ENCODE measurements at regions not wholly inside any gene's neighbourhood (a gene's known extent, or its start where the extent isn't known, plus 50 kb on each side); places are given as distances from the start of the nearest gene placed in this dataset.

DNA sequence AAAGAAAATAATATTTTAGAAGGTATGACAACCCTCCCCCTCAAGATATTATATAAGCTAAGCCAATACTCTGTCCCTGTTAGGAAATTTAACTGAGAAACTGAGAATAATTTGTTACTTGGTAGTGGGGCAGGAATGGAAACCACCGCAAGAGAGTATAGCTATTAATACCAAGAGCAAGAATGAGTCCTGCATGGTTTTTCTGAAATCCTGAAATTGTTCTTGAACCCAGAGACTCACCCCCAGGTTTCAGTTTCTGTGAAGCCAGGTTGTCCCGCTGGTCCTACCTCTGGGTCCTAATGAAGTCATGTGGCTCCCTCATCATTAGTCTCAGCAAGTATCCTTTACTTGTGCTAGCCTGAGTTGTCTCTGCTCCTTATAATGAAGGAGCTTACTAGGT is 671.0 kb upstream of the ACVR2A start:
- TF ChIP-seq, protein P1, sequence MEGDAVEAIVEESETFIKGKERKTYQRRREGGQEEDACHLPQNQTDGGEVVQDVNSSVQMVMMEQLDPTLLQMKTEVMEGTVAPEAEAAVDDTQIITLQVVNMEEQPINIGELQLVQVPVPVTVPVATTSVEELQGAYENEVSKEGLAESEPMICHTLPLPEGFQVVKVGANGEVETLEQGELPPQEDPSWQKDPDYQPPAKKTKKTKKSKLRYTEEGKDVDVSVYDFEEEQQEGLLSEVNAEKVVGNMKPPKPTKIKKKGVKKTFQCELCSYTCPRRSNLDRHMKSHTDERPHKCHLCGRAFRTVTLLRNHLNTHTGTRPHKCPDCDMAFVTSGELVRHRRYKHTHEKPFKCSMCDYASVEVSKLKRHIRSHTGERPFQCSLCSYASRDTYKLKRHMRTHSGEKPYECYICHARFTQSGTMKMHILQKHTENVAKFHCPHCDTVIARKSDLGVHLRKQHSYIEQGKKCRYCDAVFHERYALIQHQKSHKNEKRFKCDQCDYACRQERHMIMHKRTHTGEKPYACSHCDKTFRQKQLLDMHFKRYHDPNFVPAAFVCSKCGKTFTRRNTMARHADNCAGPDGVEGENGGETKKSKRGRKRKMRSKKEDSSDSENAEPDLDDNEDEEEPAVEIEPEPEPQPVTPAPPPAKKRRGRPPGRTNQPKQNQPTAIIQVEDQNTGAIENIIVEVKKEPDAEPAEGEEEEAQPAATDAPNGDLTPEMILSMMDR (IDR thresholded peaks at IDR 0.05) = no peak
- Histone ChIP-seq H3K4me3 (ENCODE audit: low read depth in 1 of 2, low read length in 1 of 2) (no peak overlapping the region), H3K27me3 (no peaks in the 10 kb centered on the region), H3K9me3 (no peaks in the 10 kb centered on the region), H3K4me1 (ENCODE audit: control insufficient read depth in 1 of 2, insufficient read depth in 1 of 2, low read depth in 1 of 2, low read length in 1 of 2) (no peaks in the 10 kb centered on the region), H3K27ac (no peak overlapping the region), H3K36me3 (no peaks in the 10 kb centered on the region)

DNA sequence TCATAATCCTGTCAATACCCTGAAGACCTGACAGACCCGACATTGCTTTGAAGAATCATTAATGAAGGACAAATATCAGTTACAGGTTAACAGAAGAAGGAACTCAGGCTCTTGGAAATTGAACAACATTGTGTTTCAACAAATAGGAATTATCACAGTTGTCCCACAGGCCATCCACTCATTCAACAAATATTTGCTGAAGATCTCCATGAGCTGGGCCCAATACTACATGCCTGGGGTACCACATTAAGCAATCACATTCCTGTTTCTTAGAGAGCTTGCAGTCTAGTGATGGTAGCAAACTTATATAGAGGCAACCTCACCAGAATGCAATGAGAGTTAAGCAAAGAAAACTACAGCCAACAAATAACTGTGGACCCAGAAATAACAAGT is 671.6 kb upstream of the ACVR2A start:
- H3K4me1 ChIP-seq (ENCODE audit: control insufficient read depth in 1 of 2, insufficient read depth in 1 of 2, low read depth in 1 of 2, low read length in 1 of 2) = no peaks in the 10 kb centered on the region
- no peak overlapping the region for H3K4me3 ChIP-seq (ENCODE audit: low read depth in 1 of 2, low read length in 1 of 2)
- no peaks in the 10 kb centered on the region for H3K9me3 ChIP-seq
- no peak overlapping the region for H3K27ac ChIP-seq
- TF ChIP-seq, protein P1 (IDR thresholded peaks at IDR 0.05) = no peak
- H3K36me3 ChIP-seq = no peaks in the 10 kb centered on the region
- H3K27me3 ChIP-seq = no peaks in the 10 kb centered on the region

DNA sequence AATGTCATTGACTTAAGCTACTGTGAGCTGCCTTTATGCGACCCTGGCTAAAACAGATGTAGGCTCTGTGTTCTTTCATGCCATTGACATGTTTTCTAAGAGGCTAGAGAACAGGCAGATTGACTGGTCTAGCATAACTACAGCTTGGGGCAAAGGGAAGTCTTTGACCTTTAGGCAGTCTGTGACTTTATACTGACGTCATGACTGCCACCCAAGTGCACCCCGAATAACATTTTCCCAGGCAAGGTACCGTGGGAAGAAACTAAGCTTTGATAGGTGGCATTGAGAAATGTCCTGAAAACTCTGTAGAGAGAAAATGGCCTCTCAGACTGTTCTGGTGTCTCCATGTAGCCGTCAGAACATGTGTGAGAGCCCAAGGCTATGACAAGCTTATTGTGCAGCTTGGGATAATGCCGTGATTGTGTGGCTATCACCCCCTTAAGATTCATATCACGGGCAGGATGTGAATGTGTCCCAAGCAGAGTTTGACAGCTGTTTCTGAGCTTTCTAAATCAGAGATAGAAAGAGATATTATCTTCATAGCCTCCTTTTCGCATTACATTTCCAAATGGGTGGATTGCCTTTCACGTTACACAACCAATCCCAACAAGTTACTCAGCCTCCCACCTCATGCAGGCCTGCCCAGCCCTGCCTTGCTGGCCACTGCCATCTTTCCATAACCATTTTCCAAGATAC is 672.2 kb upstream of the ACVR2A start:
- no peaks in the 10 kb centered on the region for H3K9me3 ChIP-seq
- no peak overlapping the region for H3K4me3 ChIP-seq (ENCODE audit: low read depth in 1 of 2, low read length in 1 of 2)
- no peak overlapping the region for H3K27ac ChIP-seq
- H3K36me3 ChIP-seq = no peaks in the 10 kb centered on the region
- TF ChIP-seq, protein P1 (IDR thresholded peaks at IDR 0.05) = no peak
- no peaks in the 10 kb centered on the region for H3K27me3 ChIP-seq
- no peaks in the 10 kb centered on the region for H3K4me1 ChIP-seq (ENCODE audit: control insufficient read depth in 1 of 2, insufficient read depth in 1 of 2, low read depth in 1 of 2, low read length in 1 of 2)

DNA sequence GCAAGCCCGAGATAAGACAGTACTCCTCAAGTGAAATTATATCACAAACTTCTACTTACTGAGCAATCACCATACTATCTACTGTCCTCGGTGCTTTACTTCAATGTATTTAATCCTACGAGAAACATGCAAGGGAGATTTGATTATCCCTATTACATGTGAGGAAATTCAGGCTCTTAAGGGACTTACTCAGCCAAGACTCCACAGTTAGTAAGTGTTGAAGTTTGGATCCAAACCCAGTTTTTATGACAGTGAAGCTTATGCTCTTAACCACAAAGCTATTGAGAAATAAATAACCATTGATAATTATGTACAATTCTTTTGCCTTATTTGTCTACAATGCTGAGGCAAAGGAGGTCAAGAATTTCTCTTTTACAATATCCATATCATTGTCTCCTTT is 672.9 kb upstream of the ACVR2A start:
- Histone ChIP-seq H3K27me3 (no peaks in the 10 kb centered on the region), H3K36me3 (no peaks in the 10 kb centered on the region), H3K4me3 (ENCODE audit: low read depth in 1 of 2, low read length in 1 of 2) (no peak overlapping the region), H3K27ac (no peak overlapping the region), H3K4me1 (ENCODE audit: control insufficient read depth in 1 of 2, insufficient read depth in 1 of 2, low read depth in 1 of 2, low read length in 1 of 2) (no peaks in the 10 kb centered on the region), H3K9me3 (no peaks in the 10 kb centered on the region)
- TF ChIP-seq, protein P1 (IDR thresholded peaks at IDR 0.05) = no peak

DNA sequence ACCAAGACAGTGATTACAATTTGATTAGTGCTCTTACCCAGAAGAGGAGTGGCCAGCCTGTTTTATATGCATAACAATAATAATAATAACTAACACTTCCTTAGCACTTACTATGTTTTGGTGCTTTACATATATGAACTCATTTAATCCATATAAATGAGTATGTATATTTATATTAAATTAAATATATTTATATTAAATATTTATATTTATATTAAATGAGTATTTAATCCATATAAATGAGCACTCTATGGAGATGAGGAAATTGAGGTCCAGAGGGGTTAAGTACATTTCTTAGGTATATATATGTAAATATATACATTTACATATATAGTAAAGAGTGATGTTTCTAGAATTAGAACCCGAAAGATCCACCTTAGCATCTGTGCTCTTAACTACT is 673.9 kb upstream of the ACVR2A start:
- no peaks in the 10 kb centered on the region for H3K4me1 ChIP-seq (ENCODE audit: control insufficient read depth in 1 of 2, insufficient read depth in 1 of 2, low read depth in 1 of 2, low read length in 1 of 2)
- no peaks in the 10 kb centered on the region for H3K27me3 ChIP-seq
- TF ChIP-seq, protein P1 (IDR thresholded peaks at IDR 0.05) = no peak
- no peaks in the 10 kb centered on the region for H3K36me3 ChIP-seq
- H3K27ac ChIP-seq = no peak overlapping the region
- no peaks in the 10 kb centered on the region for H3K9me3 ChIP-seq
- H3K4me3 ChIP-seq (ENCODE audit: low read depth in 1 of 2, low read length in 1 of 2) = no peak overlapping the region

Measured in neutrophil (primary cell).